ENCODE measurements at regions not wholly inside any gene's neighbourhood (a gene's known extent, or its start where the extent isn't known, plus 50 kb on each side); places are given as distances from the start of the nearest gene placed in this dataset.

DNA sequence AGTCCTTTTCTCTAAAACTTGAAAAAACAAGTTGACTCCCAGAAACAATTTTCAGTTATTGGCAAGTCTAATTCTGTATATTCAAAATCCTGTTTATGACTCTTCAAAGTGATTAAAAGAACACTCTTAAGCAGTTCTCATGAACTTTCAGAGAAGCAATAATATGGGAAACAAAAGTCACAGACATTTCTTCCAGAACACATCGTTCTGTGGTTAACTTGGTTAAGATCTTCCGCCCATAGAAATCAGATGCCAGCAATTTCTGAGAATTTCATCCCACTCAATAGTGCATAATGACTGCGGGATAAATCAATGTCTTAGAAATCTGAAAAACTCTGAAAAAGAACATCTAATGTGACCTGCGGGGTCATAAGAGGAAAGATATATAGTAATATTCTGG is 300.5 kb downstream of the COX7C start:
- no peak for TF ChIP-seq CTCF (IDR thresholded peaks at IDR 0.05)
- no peak for TF ChIP-seq POLR2A (IDR thresholded peaks at IDR 0.05)

Data from thyroid gland (tissue), 4 donors.